Motor neuron (in vitro differentiated cells): ENCODE measurements at regions not wholly inside any gene's neighbourhood (a gene's known extent, or its start where the extent isn't known, plus 50 kb on each side); places are given as distances from the start of the nearest gene placed in this dataset.
"Not testable (repeated sequence)": the region's sequence is repeated elsewhere in the genome, so short reads cannot be mapped to it uniquely, and the experiment has no call there.

ENCODE experiments used
- ATAC-seq, 8 experiments: fragments of 200-7000 bp; cut with Tn5 transposase; replicated peaks in 6 of 8; 2 replicates each; pipeline ENCODE4 v1.8.0; 2021; ENCODE audit warnings: mild to moderate bottlenecking in 8 of 8, moderate library complexity in 8 of 8
- H3K27ac ChIP-seq, 2 donors: fragments of 250-450 bp; sonication (Bioruptor Pico); 2 replicates each; pipeline ENCODE4 v1.9.0; 2021; ENCODE audit warnings: antibody characterized with exemption in 2 of 2, mild to moderate bottlenecking in 2 of 2, moderate library complexity in 1 of 2
- H3K4me1 ChIP-seq, 2 donors: fragments of 250-450 bp; sonication (Bioruptor Pico); replicated peaks in 1 of 2; 2 replicates each; pipeline ENCODE4 v1.6.1; 2021; ENCODE audit warnings: antibody characterized with exemption in 2 of 2, mild to moderate bottlenecking in 2 of 2, moderate library complexity in 1 of 2
- H3K4me3 ChIP-seq, 5 donors: fragments of 250-450 bp; sonication (Bioruptor Pico); 2 replicates each; pipeline ENCODE4 v1.9.0; 2021; ENCODE audit warnings: antibody characterized with exemption in 5 of 5, mild to moderate bottlenecking in 5 of 5, moderate library complexity in 4 of 5
- WGBS, 10 experiments: fragments of 450-650 bp; shearing (Covaris generic); methylation state at CpG; one replicate each; pipeline ENCODE4 v1.0.0; 2022; 5-methylcytosine and 5-hydroxymethylcytosine counted together
- in situ Hi-C, 9 experiments: fragments of 400-800 bp; cut with MboI; loops; one replicate each; pipeline ENCODE4 v1.15.0; 2021; ENCODE audit warnings: low sequenced_read_pairs in 9 of 9, low pct_unique_long_range_greater_than_20kb in 2 of 9; ENCODE audit not compliant: unreplicated experiment in 9 of 9

- ATAC-seq, result peak in 2 of 8 experiments; percentile 47 to 68
- in situ Hi-C loops, result no loop called here
- H3K4me3 ChIP-seq, result no peak overlapping the region
- 0 to 71% (median 28%) methylated on average over 1 to 2 of the region's 2 CpGs for WGBS, 10 experiments
- H3K4me1 ChIP-seq, result peaks cover 3 to 7% of the 10 kb centered on the region in 2 donors
- H3K27ac ChIP-seq, result no peak overlapping the region
Measured at GRCh38 chr4:159592898-159593556, 490.1 kb downstream of the RAPGEF2 start.

- Histone ChIP-seq H3K27ac (no peak overlapping the region), H3K4me3 (no peak overlapping the region), H3K4me1 (peaks cover 3 to 7% of the 10 kb centered on the region in 2 donors)
- ATAC-seq, result peak in 1 of 8 experiments; percentile 61
- WGBS, 10 experiments, result 0 to 55% (median 26%) methylated on average over 2 to 4 of the region's 4 CpGs
- in situ Hi-C loops, result no loop called here
Measured at GRCh38 chr4:159593681-159594080, 490.8 kb downstream of the RAPGEF2 start.

GRCh38 chr4:159594576-159594975 lies 491.7 kb downstream of the RAPGEF2 start:
- Histone ChIP-seq H3K4me1 (peaks cover 3 to 7% of the 10 kb centered on the region in 2 donors), H3K27ac (no peak overlapping the region), H3K4me3 (no peak overlapping the region)
- 14 to 100% (median 80%) methylated on average over 2 of the region's 2 CpGs; no CpG with 5 or more reads in 5 of the 10 experiments for WGBS, 10 experiments
- ATAC-seq, result no peak
- in situ Hi-C loops, result no loop called here

GRCh38 chr4:159595101-159595500 lies 492.2 kb downstream of the RAPGEF2 start:
- ATAC-seq, H3K27ac ChIP-seq, H3K4me1 ChIP-seq, H3K4me3 ChIP-seq, in situ Hi-C loops: not testable (repeated sequence)
- WGBS, 10 experiments, result 67 to 80% methylated on average over 1 to 2 of the region's 4 CpGs; no CpG with 5 or more reads in 8 of the 10 experiments

GRCh38 chr4:159598602-159599001 lies 495.7 kb downstream of the RAPGEF2 start:
- Histone ChIP-seq H3K27ac (no peak overlapping the region), H3K4me3 (no peak overlapping the region), H3K4me1 (peaks cover 0 to 2% of the 10 kb centered on the region in 2 donors)
- 0 to 100% (median 86%) methylated on average over 1 to 2 of the region's 2 CpGs; no CpG with 5 or more reads in 1 of the 10 experiments for WGBS, 10 experiments
- no peak for ATAC-seq
- in situ Hi-C loops, result no loop called here

GRCh38 chr4:159600061-159600460 lies 497.2 kb downstream of the RAPGEF2 start:
- in situ Hi-C loops, result no loop called here
- H3K4me3 ChIP-seq, result no peak overlapping the region
- H3K27ac ChIP-seq, result no peak overlapping the region
- WGBS, 10 experiments, result 0 to 69% (median 48%) methylated on average over 1 to 2 of the region's 2 CpGs; no CpG with 5 or more reads in 2 of the 10 experiments
- H3K4me1 ChIP-seq, result no peaks in the 10 kb centered on the region
- ATAC-seq, result no peak

- Histone ChIP-seq H3K27ac (no peak overlapping the region), H3K4me3 (no peak overlapping the region), H3K4me1 (no peaks in the 10 kb centered on the region)
- ATAC-seq, result no peak
- WGBS, 10 experiments, result 10 to 100% (median 64%) methylated on average over 1 to 3 of the region's 3 CpGs; no CpG with 5 or more reads in 1 of the 10 experiments
- in situ Hi-C loops, result no loop called here
Measured at GRCh38 chr4:159604781-159605180, 501.9 kb downstream of the RAPGEF2 start.

- no peak overlapping the region for H3K27ac ChIP-seq
- ATAC-seq, result no peak
- no peak overlapping the region for H3K4me3 ChIP-seq
- H3K4me1 ChIP-seq, result no peaks in the 10 kb centered on the region
- in situ Hi-C loops, result no loop called here
Measured at GRCh38 chr4:159606835-159607234, 504.0 kb downstream of the RAPGEF2 start.

- WGBS, 10 experiments, result 20 to 91% (median 67%) methylated on average over 1 of the region's 1 CpG; no CpG with 5 or more reads in 3 of the 10 experiments
- Histone ChIP-seq H3K4me1 (no peaks in the 10 kb centered on the region), H3K27ac (no peak overlapping the region), H3K4me3 (no peak overlapping the region)
- in situ Hi-C loops, result no loop called here
- peak in 2 of 8 experiments; percentile 33 to 37 for ATAC-seq
Measured at GRCh38 chr4:159607809-159608208, 504.9 kb downstream of the RAPGEF2 start.

- WGBS, 10 experiments, result 7 to 100% (median 84%) methylated on average over 1 to 4 of the region's 4 CpGs
- Histone ChIP-seq H3K4me3 (no peak overlapping the region), H3K27ac (no peak overlapping the region), H3K4me1 (no peaks in the 10 kb centered on the region)
- ATAC-seq, result peak in 3 of 8 experiments; percentile 48 to 58 (median 52)
- in situ Hi-C loops, result no loop called here
Measured at GRCh38 chr4:159608436-159608835, 505.6 kb downstream of the RAPGEF2 start.

- ATAC-seq, result no peak
- Histone ChIP-seq H3K4me1 (no peaks in the 10 kb centered on the region), H3K4me3 (no peak overlapping the region), H3K27ac (no peak overlapping the region)
- in situ Hi-C loops, result no loop called here
- WGBS, 10 experiments, result 0 to 100% (median 57%) methylated on average over 1 of the region's 1 CpG; no CpG with 5 or more reads in 2 of the 10 experiments
Measured at GRCh38 chr4:159632031-159632430, 529.2 kb downstream of the RAPGEF2 start.

GRCh38 chr4:159639671-159640323 lies 536.9 kb downstream of the RAPGEF2 start:
- no peaks in the 10 kb centered on the region for H3K4me1 ChIP-seq
- peak in 1 of 8 experiments; percentile 90 for ATAC-seq
- in situ Hi-C loops, result no loop called here
- H3K4me3 ChIP-seq, result no peak overlapping the region
- no peak overlapping the region for H3K27ac ChIP-seq
- WGBS, 10 experiments, result 0 to 100% (median 81%) methylated on average over 1 to 5 of the region's 5 CpGs

GRCh38 chr4:159649237-159649636 lies 546.4 kb downstream of the RAPGEF2 start:
- no peak for ATAC-seq
- no peaks in the 10 kb centered on the region for H3K4me1 ChIP-seq
- no peak overlapping the region for H3K4me3 ChIP-seq
- no peak overlapping the region for H3K27ac ChIP-seq
- in situ Hi-C loops, result no loop called here

GRCh38 chr4:159652871-159653270 lies 550.0 kb downstream of the RAPGEF2 start:
- H3K4me3 ChIP-seq, result no peak overlapping the region
- in situ Hi-C loops, result no loop called here
- no peaks in the 10 kb centered on the region for H3K4me1 ChIP-seq
- no peak overlapping the region for H3K27ac ChIP-seq
- no peak for ATAC-seq
- 0 to 100% (median 0%) methylated on average over 1 of the region's 1 CpG; no CpG with 5 or more reads in 4 of the 10 experiments for WGBS, 10 experiments
